ENCODE measurements at regions not wholly inside any gene's neighbourhood (a gene's known extent, or its start where the extent isn't known, plus 50 kb on each side); places are given as distances from the start of the nearest gene placed in this dataset.

GRCh38 chr21:31520561-31521098 is 138.9 kb upstream of the SOD1 start:
- no peak for TF ChIP-seq CTCF (IDR thresholded peaks at IDR 0.05; ENCODE audit: poor library complexity, severe bottlenecking)
- TF ChIP-seq EZH2 (IDR thresholded peaks at IDR 0.05; ENCODE audit: borderline replicate concordance, insufficient read depth, low read length, poor library complexity, severe bottlenecking): no peak
- TF ChIP-seq RAD21 (conservative IDR thresholded peaks at IDR 0.05): no peak
- no peak for TF ChIP-seq REST (IDR thresholded peaks at IDR 0.05; ENCODE audit: borderline replicate concordance)
- no peak for TF ChIP-seq TAF1 (IDR thresholded peaks at IDR 0.05; ENCODE audit: low read depth)
- TF ChIP-seq POLR2AphosphoS5 (IDR thresholded peaks at IDR 0.05): no peak
- TF ChIP-seq EP300 (conservative IDR thresholded peaks at IDR 0.05; ENCODE audit: poor library complexity, severe bottlenecking): no peak
- no peak for TF ChIP-seq SMC3 (conservative IDR thresholded peaks at IDR 0.05; ENCODE audit: poor library complexity)

Data from neural cell (in vitro differentiated cells).